ENCODE measurements at regions not wholly inside any gene's neighbourhood (a gene's known extent, or its start where the extent isn't known, plus 50 kb on each side); places are given as distances from the start of the nearest gene placed in this dataset.

DNA sequence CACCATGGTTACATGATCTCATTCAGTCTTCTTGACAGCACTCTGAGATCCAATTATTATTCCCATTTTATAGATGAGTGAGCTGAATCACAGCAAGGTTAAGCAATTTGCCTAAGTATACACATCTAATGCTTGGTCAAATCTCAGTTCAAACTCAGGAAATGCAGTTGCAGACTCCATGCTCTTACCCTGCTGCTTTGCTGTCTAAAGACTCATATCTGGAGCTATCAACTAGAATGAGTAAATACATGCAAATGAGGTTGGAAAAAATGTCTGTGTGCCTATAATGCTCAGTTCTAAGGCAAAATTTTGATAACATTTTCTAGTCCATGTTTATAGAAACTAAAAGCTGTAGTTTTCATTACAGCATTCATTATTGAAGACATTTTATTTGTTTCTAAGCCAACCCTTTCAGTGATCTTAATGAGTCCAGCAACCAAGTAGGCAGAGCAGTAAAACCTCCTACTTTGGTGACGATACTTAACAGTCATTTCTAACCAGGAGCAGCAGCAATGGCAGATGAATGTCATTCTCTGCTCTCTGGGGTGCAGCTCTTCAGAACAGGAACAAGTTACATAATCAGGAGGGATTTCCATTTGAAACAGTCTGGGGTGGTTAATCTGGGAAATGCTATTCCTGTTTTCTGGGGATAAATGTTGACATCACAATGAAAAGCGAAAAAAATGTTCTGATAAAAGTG lies 396.8 kb upstream of the UBE2E3 start:
- no peak for TF ChIP-seq RCOR1 (IDR thresholded peaks at IDR 0.05; ENCODE audit: insufficient replicate concordance, low read length)
- no peak for TF ChIP-seq SMC3 (IDR thresholded peaks at IDR 0.05; ENCODE audit: low read depth, low read length)
- no peak for TF ChIP-seq RAD21 (IDR thresholded peaks at IDR 0.05; ENCODE audit: low read length)
- no peak for TF ChIP-seq FOS (IDR thresholded peaks at IDR 0.05; ENCODE audit: low read depth, low read length)
- no peak for TF ChIP-seq CEBPB (IDR thresholded peaks at IDR 0.05; ENCODE audit: low read depth, low read length)
- TF ChIP-seq, protein P1, sequence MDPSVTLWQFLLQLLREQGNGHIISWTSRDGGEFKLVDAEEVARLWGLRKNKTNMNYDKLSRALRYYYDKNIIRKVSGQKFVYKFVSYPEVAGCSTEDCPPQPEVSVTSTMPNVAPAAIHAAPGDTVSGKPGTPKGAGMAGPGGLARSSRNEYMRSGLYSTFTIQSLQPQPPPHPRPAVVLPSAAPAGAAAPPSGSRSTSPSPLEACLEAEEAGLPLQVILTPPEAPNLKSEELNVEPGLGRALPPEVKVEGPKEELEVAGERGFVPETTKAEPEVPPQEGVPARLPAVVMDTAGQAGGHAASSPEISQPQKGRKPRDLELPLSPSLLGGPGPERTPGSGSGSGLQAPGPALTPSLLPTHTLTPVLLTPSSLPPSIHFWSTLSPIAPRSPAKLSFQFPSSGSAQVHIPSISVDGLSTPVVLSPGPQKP (IDR thresholded peaks at IDR 0.05; ENCODE audit: borderline replicate concordance, low read depth, low read length) = no peak
- TF ChIP-seq NFE2L2 (IDR thresholded peaks at IDR 0.05; ENCODE audit: low read depth, low read length) = no peak
- TF ChIP-seq, protein P2, sequence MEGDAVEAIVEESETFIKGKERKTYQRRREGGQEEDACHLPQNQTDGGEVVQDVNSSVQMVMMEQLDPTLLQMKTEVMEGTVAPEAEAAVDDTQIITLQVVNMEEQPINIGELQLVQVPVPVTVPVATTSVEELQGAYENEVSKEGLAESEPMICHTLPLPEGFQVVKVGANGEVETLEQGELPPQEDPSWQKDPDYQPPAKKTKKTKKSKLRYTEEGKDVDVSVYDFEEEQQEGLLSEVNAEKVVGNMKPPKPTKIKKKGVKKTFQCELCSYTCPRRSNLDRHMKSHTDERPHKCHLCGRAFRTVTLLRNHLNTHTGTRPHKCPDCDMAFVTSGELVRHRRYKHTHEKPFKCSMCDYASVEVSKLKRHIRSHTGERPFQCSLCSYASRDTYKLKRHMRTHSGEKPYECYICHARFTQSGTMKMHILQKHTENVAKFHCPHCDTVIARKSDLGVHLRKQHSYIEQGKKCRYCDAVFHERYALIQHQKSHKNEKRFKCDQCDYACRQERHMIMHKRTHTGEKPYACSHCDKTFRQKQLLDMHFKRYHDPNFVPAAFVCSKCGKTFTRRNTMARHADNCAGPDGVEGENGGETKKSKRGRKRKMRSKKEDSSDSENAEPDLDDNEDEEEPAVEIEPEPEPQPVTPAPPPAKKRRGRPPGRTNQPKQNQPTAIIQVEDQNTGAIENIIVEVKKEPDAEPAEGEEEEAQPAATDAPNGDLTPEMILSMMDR (conservative IDR thresholded peaks at IDR 0.05; ENCODE audit: low read depth, low read length) = no peak
- no peak for TF ChIP-seq CHD1 (IDR thresholded peaks at IDR 0.05; ENCODE audit: low read depth, low read length)
- TF ChIP-seq MXI1 (IDR thresholded peaks at IDR 0.05; ENCODE audit: borderline replicate concordance, low read depth, low read length) = no peak
- no peak for TF ChIP-seq RFX5 (IDR thresholded peaks at IDR 0.05; ENCODE audit: low read depth, low read length)
- TF ChIP-seq MAFK (IDR thresholded peaks at IDR 0.05; ENCODE audit: low read depth, low read length) = no peak
- TF ChIP-seq MAZ (IDR thresholded peaks at IDR 0.05; ENCODE audit: borderline replicate concordance, low read depth, low read length) = no peak
- TF ChIP-seq, protein P3, sequence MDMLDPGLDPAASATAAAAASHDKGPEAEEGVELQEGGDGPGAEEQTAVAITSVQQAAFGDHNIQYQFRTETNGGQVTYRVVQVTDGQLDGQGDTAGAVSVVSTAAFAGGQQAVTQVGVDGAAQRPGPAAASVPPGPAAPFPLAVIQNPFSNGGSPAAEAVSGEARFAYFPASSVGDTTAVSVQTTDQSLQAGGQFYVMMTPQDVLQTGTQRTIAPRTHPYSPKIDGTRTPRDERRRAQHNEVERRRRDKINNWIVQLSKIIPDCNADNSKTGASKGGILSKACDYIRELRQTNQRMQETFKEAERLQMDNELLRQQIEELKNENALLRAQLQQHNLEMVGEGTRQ (IDR thresholded peaks at IDR 0.05; ENCODE audit: low read depth, low read length) = no peak
- no peak for TF ChIP-seq BHLHE40 (IDR thresholded peaks at IDR 0.05; ENCODE audit: low read depth, low read length)
- TF ChIP-seq POLR2A (IDR thresholded peaks at IDR 0.05; ENCODE audit: low read depth, low read length) = no peak

More for the DNA sequence above, 396.8 kb upstream of the UBE2E3 start:
- ChIA-PET POLR2A (ENCODE audit: unreplicated experiment) (no interaction called here), CTCF (interaction anchor here (1.1 kb wide), 1 partner anchor 25 kb away, joined by 3 read pairs; no protein-coding TSS in a partner anchor)
- H2BK20ac ChIP-seq (ENCODE audit: low read depth, low read length) = no peak overlapping the region
- no TSS peak for BruUV-seq (replicated peaks)
- H2AK5ac ChIP-seq (ENCODE audit: low read depth, low read length) = no peak overlapping the region
- H3K56ac ChIP-seq (ENCODE audit: extremely low read depth, insufficient read depth, low read length) = no peak overlapping the region
- H2BK5ac ChIP-seq (ENCODE audit: low read depth, low read length, poor library complexity, severe bottlenecking) = no peak overlapping the region
- no peak overlapping the region for H3K14ac ChIP-seq (replicated peaks; ENCODE audit: low read depth, low read length)
- no peak overlapping the region for H2BK120ac ChIP-seq (ENCODE audit: low read depth, low read length)
- intact Hi-C loops (cut with micrococcal nuclease) (no loop called here), dilution Hi-C loops (cut with HindIII; ENCODE audit: low sequenced_read_pairs, unreplicated experiment) (no loop called here), in situ Hi-C loops (cut with MboI; ENCODE audit: low sequenced_read_pairs) (no loop called here)
- H3K4ac ChIP-seq (ENCODE audit: low read depth, low read length) = no peak overlapping the region
- H3K27ac ChIP-seq (ENCODE audit: insufficient read depth, low read length) = no peak overlapping the region
- no peak overlapping the region for H4K91ac ChIP-seq (ENCODE audit: insufficient read depth, low read depth, low read length)
- H3K4me2 ChIP-seq (ENCODE audit: low read depth, low read length) = no peak overlapping the region
- H2BK15ac ChIP-seq (ENCODE audit: low read depth, low read length) = no peak overlapping the region
- WGBS, 2 experiments (ENCODE audit: extremely low coverage in 2 of 2, insufficient read length in 1 of 2) = no CpG with 5 or more reads among the region's 2 CpGs
- no peak overlapping the region for H3K4me3 ChIP-seq (ENCODE audit: insufficient read depth, low read depth, low read length)
- no peaks in the 10 kb centered on the region for H3K4me1 ChIP-seq (ENCODE audit: control insufficient read depth, insufficient read depth, low read length)
- H3K9me3 ChIP-seq (ENCODE audit: control insufficient read depth, insufficient read depth, low read length) = no peaks in the 10 kb centered on the region
- H3K18ac ChIP-seq (ENCODE audit: low read depth, low read length) = no peak overlapping the region
- no peak overlapping the region for H3K9ac ChIP-seq (ENCODE audit: low read depth, low read length)
- no peak for ATAC-seq (ENCODE audit: low read depth)
- no peak overlapping the region for H3K23ac ChIP-seq (ENCODE audit: low read depth, low read length)
- no peaks in the 10 kb centered on the region for H3K9me1 ChIP-seq (ENCODE audit: insufficient read depth, low read length)
- no peak for DNase-seq
- H3K79me1 ChIP-seq (ENCODE audit: low read depth in 1 of 2, low read length in 2 of 2) = no peaks in the 10 kb centered on the region
- no peak overlapping the region for H4K8ac ChIP-seq (ENCODE audit: low read depth in 2 of 2, low read length in 2 of 2)
- H4K20me1 ChIP-seq (ENCODE audit: insufficient read depth, low read length) = no peaks in the 10 kb centered on the region
- H3K36me3 ChIP-seq (ENCODE audit: control insufficient read depth, insufficient read depth, low read length) = no peaks in the 10 kb centered on the region
- H2AFZ ChIP-seq (replicated peaks; ENCODE audit: low read length, poor library complexity) = no peak overlapping the region
- H3K27me3 ChIP-seq (ENCODE audit: control insufficient read depth, insufficient read depth, low read length) = no peaks in the 10 kb centered on the region
- H2AK9ac ChIP-seq (replicated peaks; ENCODE audit: low read depth, low read length, poor library complexity) = no peak overlapping the region
- no peak overlapping the region for H4K5ac ChIP-seq (ENCODE audit: low read depth, low read length)
